ENCODE measurements at regions not wholly inside any gene's neighbourhood (a gene's known extent, or its start where the extent isn't known, plus 50 kb on each side); places are given as distances from the start of the nearest gene placed in this dataset.

GRCh38 chr10:128377988-128378387, 251.8 kb upstream of the MKI67 start:
- no peak for TF ChIP-seq CTCF (IDR thresholded peaks at IDR 0.05; ENCODE audit: low read depth, low read length)
- no peak for DNase-seq (ENCODE audit: extremely low read depth, low read depth)

GRCh38 chr10:128380946-128381345, 254.7 kb upstream of the MKI67 start:
- no peak for DNase-seq (ENCODE audit: extremely low read depth, low read depth)

GRCh38 chr10:128382225-128382624, 256.0 kb upstream of the MKI67 start:
- DNase-seq (ENCODE audit: extremely low read depth, low read depth) = no peak
- no peak for TF ChIP-seq CTCF (IDR thresholded peaks at IDR 0.05; ENCODE audit: low read depth, low read length)

More at GRCh38 chr10:128380946-128381345, 254.7 kb upstream of the MKI67 start:
- TF ChIP-seq CTCF (IDR thresholded peaks at IDR 0.05; ENCODE audit: low read depth, low read length) = no peak

- no peak for DNase-seq (ENCODE audit: extremely low read depth, low read depth)
- TF ChIP-seq CTCF (IDR thresholded peaks at IDR 0.05; ENCODE audit: low read depth, low read length) = no peak
Measured at GRCh38 chr10:128384831-128385230, 258.6 kb upstream of the MKI67 start.

- TF ChIP-seq CTCF (IDR thresholded peaks at IDR 0.05; ENCODE audit: low read depth, low read length) = no peak
- no peak for DNase-seq (ENCODE audit: extremely low read depth, low read depth)
Measured at GRCh38 chr10:128386231-128386630, 260.0 kb upstream of the MKI67 start.

GRCh38 chr10:128386816-128387604, 260.8 kb upstream of the MKI67 start:
- no peak for TF ChIP-seq CTCF (IDR thresholded peaks at IDR 0.05; ENCODE audit: low read depth, low read length)
- no peak for DNase-seq (ENCODE audit: extremely low read depth, low read depth)

- TF ChIP-seq CTCF (IDR thresholded peaks at IDR 0.05; ENCODE audit: low read depth, low read length) = no peak
- DNase-seq (ENCODE audit: extremely low read depth, low read depth) = no peak
Measured at GRCh38 chr10:128390596-128390995, 264.4 kb upstream of the MKI67 start.
